Liver (tissue), 8 donors: ENCODE measurements at regions not wholly inside any gene's neighbourhood (a gene's known extent, or its start where the extent isn't known, plus 50 kb on each side); places are given as distances from the start of the nearest gene placed in this dataset.

Experiments used
- DNase-seq: peaks from one replicate; pipeline ENCODE4 v3.0.0-alpha.2; 2017; ENCODE audit warnings: low spot score
- H3K27ac ChIP-seq, 2 donors: one replicate each; pipeline ENCODE4 v1.7.0; 2013; ENCODE audit warnings: inconsistent platforms in 2 of 2, low read length in 2 of 2, control low read depth in 1 of 2, low read depth in 1 of 2, mild to moderate bottlenecking in 1 of 2
- H3K27me3 ChIP-seq, 4 donors: one replicate each; pipeline versions ENCODE4 v1.6.1 to v1.7.0; 2013; ENCODE audit warnings: low read length in 3 of 4, inconsistent platforms in 1 of 4, mild to moderate bottlenecking in 1 of 4, moderate library complexity in 1 of 4; ENCODE audit not compliant: control insufficient read depth in 4 of 4, insufficient read depth in 4 of 4
- H3K36me3 ChIP-seq, 4 donors: one replicate each; pipeline versions ENCODE4 v1.6.1 to v1.7.0; 2013; ENCODE audit warnings: low read length in 3 of 4, mild to moderate bottlenecking in 3 of 4, low read depth in 1 of 4, moderate library complexity in 1 of 4; ENCODE audit not compliant: control insufficient read depth in 4 of 4, insufficient read depth in 3 of 4
- H3K4me1 ChIP-seq, 4 donors: one replicate each; pipeline versions ENCODE4 v1.6.1 to v1.7.0; 2013; ENCODE audit warnings: low read length in 3 of 4, mild to moderate bottlenecking in 3 of 4, moderate library complexity in 1 of 4; ENCODE audit not compliant: control insufficient read depth in 4 of 4, insufficient read depth in 4 of 4
- H3K4me3 ChIP-seq, 3 donors: one replicate each; pipeline versions ENCODE4 v1.6.1 to v1.7.0; 2013; ENCODE audit warnings: low read length in 3 of 3, control low read depth in 1 of 3, low read depth in 1 of 3, mild to moderate bottlenecking in 1 of 3
- H3K9ac ChIP-seq, 2 donors: one replicate each; pipeline ENCODE4 v1.7.0; 2013; ENCODE audit warnings: low read length in 2 of 2, mild to moderate bottlenecking in 2 of 2, moderate library complexity in 2 of 2, control low read depth in 1 of 2, low read depth in 1 of 2
- H3K9me3 ChIP-seq, 4 donors: one replicate each; pipeline versions ENCODE4 v1.6.1 to v1.7.0; 2013; ENCODE audit warnings: low read length in 3 of 4; ENCODE audit not compliant: control insufficient read depth in 4 of 4
- ATF3 ChIP-seq: IDR thresholded peaks from 2 replicates; pipeline ENCODE4 v1.6.1; 2016; ENCODE audit warnings: antibody characterized with exemption
- CTCF ChIP-seq: fragments of 150-350 bp; IDR thresholded peaks from 2 replicates; pipeline ENCODE4 v1.5.1; 2017; ENCODE audit warnings: improper control_type of control experiment, low read depth, low read length; ENCODE audit not compliant: missing input control
- EGR1 ChIP-seq, 2 donors: IDR thresholded peaks; 2 replicates each; pipeline ENCODE4 v1.6.1; 2016 to 2018; ENCODE audit warnings: antibody characterized with exemption in 2 of 2, low read depth in 2 of 2
- FOXA1 ChIP-seq: IDR thresholded peaks from 2 replicates; pipeline ENCODE4 v1.6.1; 2016; ENCODE audit warnings: antibody characterized with exemption
- FOXA2 ChIP-seq: IDR thresholded peaks from 2 replicates; pipeline ENCODE4 v1.6.1; 2016; ENCODE audit warnings: antibody characterized with exemption
- GABPA ChIP-seq, 2 donors: IDR thresholded peaks in 1 of 2; conservative IDR thresholded peaks in 1 of 2; 2 replicates each; pipeline ENCODE4 v1.6.1; 2016; ENCODE audit warnings: antibody characterized with exemption in 2 of 2, mild to moderate bottlenecking in 1 of 2, moderate library complexity in 1 of 2
- HNF4A ChIP-seq, 2 donors: conservative IDR thresholded peaks; 2 replicates each; pipeline ENCODE4 v1.6.1; 2016; ENCODE audit warnings: antibody characterized with exemption in 2 of 2, mild to moderate bottlenecking in 2 of 2
- HNF4G ChIP-seq: IDR thresholded peaks from 2 replicates; pipeline ENCODE4 v1.6.1; 2016; ENCODE audit warnings: antibody characterized with exemption
- JUND ChIP-seq, 2 donors: IDR thresholded peaks; 2 replicates each; pipeline ENCODE4 v1.6.1; 2016; ENCODE audit warnings: antibody characterized with exemption in 2 of 2
- MAX ChIP-seq: IDR thresholded peaks from 2 replicates; pipeline ENCODE4 v1.6.1; 2016; ENCODE audit warnings: antibody characterized with exemption
- NR2F2 ChIP-seq: IDR thresholded peaks from 2 replicates; pipeline ENCODE4 v1.6.1; 2016; ENCODE audit warnings: antibody characterized with exemption
- RAD21 ChIP-seq, 2 donors: IDR thresholded peaks; 2 replicates each; pipeline ENCODE4 v1.6.1; 2016; ENCODE audit warnings: antibody characterized with exemption in 2 of 2, mild to moderate bottlenecking in 2 of 2
- REST ChIP-seq: IDR thresholded peaks from 2 replicates; pipeline ENCODE4 v1.6.1; 2016; ENCODE audit warnings: antibody characterized with exemption, mild to moderate bottlenecking
- RXRA ChIP-seq, 2 donors: IDR thresholded peaks; 2 replicates each; pipeline ENCODE4 v1.6.1; 2017 to 2018; ENCODE audit warnings: antibody characterized with exemption in 2 of 2, mild to moderate bottlenecking in 1 of 2
- SP1 ChIP-seq: IDR thresholded peaks from 2 replicates; pipeline ENCODE4 v1.6.1; 2018; ENCODE audit warnings: antibody characterized with exemption, mild to moderate bottlenecking
- TAF1 ChIP-seq: conservative IDR thresholded peaks from 2 replicates; pipeline ENCODE4 v1.6.1; 2016; ENCODE audit warnings: antibody characterized with exemption, mild to moderate bottlenecking
- YY1 ChIP-seq: IDR thresholded peaks from 2 replicates; pipeline ENCODE4 v1.6.1; 2016; ENCODE audit warnings: antibody characterized with exemption, mild to moderate bottlenecking
- WGBS: extraction: QIAGEN DNeasy Blood & Tissue Kit; methylation state at CpG from one replicate; pipeline ENCODE4 v1.1.7; 2013; 5-methylcytosine and 5-hydroxymethylcytosine counted together
- TF ChIP-seq, protein P1 (sequence below): IDR thresholded peaks from 2 replicates; pipeline ENCODE4 v1.6.1; 2016; ENCODE audit warnings: antibody characterized with exemption
- donor health status: healthy.
- donor health status: healthy.
- donor health status: healthy.
- donor health status: healthy.
- donor health status: healthy.

- TF ChIP-seq CTCF = no peak
- no peak for TF ChIP-seq EGR1 (IDR thresholded peaks at IDR 0.05; ENCODE audit: low read depth in 2 of 2)
- no peak for TF ChIP-seq TAF1
- no peak for TF ChIP-seq MAX
- no peak for TF ChIP-seq GABPA (IDR thresholded peaks at IDR 0.05 in 1 of 2, conservative IDR thresholded peaks at IDR 0.05 in 1 of 2)
Observed at GRCh38 chr9:19623941-19624340, 164.9 kb downstream of the SLC24A2 start (continued).

DNA sequence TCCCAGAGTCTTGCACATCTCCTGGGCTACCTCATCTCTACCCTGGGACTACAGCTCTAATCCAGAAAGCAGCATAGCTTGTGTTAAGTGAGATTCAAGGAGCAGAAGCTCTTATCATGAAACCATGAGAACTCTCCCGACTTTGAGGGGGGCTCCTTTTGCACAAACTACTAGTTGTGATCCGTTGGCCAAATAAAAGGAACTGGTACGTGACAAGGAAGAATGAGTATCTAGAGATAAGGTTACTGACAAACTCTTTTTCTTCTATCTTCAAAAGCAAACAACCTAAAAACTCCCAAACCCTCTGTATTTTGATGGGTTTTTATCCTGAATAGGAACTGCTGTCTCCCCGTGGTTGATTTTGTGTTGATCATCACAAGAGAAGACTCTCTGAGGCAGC, 168.5 kb downstream of the SLC24A2 start:
- Histone ChIP-seq H3K27ac (no peak overlapping the region), H3K4me1 (no peaks in the 10 kb centered on the region), H3K9me3 (no peaks in the 10 kb centered on the region), H3K9ac (no peak overlapping the region), H3K36me3 (no peaks in the 10 kb centered on the region), H3K27me3 (peaks cover 0 to 2% (median 0%) of the 10 kb centered on the region in 4 donors), H3K4me3 (no peak overlapping the region)
- WGBS = 23% methylated on average over 4 of the region's 4 CpGs
- DNase-seq = no peak
- TF ChIP-seq REST = no peak
- no peak for TF ChIP-seq RAD21 (IDR thresholded peaks at IDR 0.05)
- no peak for TF ChIP-seq SP1
- no peak for TF ChIP-seq EGR1 (IDR thresholded peaks at IDR 0.05; ENCODE audit: low read depth in 2 of 2)
- TF ChIP-seq GABPA (IDR thresholded peaks at IDR 0.05 in 1 of 2, conservative IDR thresholded peaks at IDR 0.05 in 1 of 2) = no peak
- no peak for TF ChIP-seq MAX
- no peak for TF ChIP-seq RXRA (IDR thresholded peaks at IDR 0.05)
- TF ChIP-seq, protein P1, sequence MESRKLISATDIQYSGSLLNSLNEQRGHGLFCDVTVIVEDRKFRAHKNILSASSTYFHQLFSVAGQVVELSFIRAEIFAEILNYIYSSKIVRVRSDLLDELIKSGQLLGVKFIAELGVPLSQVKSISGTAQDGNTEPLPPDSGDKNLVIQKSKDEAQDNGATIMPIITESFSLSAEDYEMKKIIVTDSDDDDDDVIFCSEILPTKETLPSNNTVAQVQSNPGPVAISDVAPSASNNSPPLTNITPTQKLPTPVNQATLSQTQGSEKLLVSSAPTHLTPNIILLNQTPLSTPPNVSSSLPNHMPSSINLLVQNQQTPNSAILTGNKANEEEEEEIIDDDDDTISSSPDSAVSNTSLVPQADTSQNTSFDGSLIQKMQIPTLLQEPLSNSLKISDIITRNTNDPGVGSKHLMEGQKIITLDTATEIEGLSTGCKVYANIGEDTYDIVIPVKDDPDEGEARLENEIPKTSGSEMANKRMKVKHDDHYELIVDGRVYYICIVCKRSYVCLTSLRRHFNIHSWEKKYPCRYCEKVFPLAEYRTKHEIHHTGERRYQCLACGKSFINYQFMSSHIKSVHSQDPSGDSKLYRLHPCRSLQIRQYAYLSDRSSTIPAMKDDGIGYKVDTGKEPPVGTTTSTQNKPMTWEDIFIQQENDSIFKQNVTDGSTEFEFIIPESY = no peak
- TF ChIP-seq FOXA1 = no peak
- no peak for TF ChIP-seq HNF4G
- TF ChIP-seq TAF1 = no peak
- no peak for TF ChIP-seq ATF3
- no peak for TF ChIP-seq FOXA2
- no peak for TF ChIP-seq YY1
- TF ChIP-seq HNF4A (conservative IDR thresholded peaks at IDR 0.05) = no peak
- no peak for TF ChIP-seq JUND (IDR thresholded peaks at IDR 0.05)
- no peak for TF ChIP-seq CTCF
- TF ChIP-seq NR2F2 = no peak
